Kidney glomerular epithelial cell (primary cell): ENCODE measurements at regions not wholly inside any gene's neighbourhood (a gene's known extent, or its start where the extent isn't known, plus 50 kb on each side); places are given as distances from the start of the nearest gene placed in this dataset.

ENCODE experiments used
- DNase-seq: peaks from one replicate; lab custom pipeline; 2025; lab: John Stamatoyannopoulos, UW

DNA sequence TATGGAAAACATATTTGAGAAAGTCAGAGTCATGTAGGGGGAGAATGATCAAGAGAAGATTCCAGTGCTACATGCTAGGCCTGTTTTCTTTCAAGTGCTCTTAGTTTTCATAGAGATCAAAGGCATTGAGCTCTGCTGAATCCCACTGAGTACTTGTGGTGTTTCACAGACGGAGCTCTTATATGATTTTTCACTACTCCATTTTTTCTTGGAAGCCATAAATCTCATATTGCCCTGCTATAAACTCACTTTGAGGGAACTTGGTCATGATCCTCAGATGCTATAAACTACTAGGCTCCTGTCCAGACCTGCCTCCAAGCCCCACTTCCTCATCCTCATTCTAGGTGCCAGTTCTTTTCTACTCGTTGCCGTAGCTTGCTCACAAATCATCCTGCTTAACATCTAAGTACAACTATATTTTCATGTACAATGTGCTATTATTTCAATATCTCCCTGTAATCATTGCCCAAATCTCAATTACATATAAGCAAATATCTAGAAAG, 180.8 kb upstream of the CCDC179 start:
- DNase-seq = no peak

DNA sequence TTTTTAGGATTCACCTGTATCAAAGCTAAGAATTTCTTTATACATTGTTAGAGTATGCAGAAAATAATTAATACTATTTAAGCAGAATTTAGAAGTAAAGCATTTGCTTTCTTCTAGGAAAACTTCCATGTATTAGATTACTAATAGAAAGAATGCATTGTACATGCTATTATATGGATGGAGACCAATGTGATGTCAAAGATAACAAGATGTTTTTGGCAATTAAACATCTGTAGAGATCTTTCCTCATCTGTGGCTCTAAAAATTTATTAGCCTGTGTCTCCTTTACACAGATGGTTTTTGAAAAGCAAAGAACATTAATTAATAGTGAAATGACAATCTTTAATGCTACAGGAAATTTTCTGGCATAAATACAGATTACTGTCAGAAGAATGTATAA, 198.4 kb upstream of the CCDC179 start:
- no peak for DNase-seq

DNA sequence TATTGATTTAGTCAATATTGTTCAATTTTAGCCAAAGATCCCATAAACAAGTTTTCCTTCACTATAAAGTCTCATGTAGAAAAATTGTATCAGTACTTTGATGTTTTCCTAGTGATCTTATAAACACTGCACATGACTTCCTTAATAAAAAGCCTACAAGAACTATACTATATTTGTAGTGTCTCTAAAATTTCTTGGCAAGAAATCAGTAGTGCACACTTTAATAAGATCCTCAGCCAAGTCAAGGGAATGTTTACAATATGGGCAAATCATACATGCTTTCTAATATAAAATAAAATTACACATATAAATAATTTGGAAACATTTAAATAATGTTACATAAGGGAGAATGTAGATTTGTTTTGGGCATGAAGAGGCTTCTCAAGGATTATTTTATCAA, 203.0 kb upstream of the CCDC179 start:
- DNase-seq = no peak

DNA sequence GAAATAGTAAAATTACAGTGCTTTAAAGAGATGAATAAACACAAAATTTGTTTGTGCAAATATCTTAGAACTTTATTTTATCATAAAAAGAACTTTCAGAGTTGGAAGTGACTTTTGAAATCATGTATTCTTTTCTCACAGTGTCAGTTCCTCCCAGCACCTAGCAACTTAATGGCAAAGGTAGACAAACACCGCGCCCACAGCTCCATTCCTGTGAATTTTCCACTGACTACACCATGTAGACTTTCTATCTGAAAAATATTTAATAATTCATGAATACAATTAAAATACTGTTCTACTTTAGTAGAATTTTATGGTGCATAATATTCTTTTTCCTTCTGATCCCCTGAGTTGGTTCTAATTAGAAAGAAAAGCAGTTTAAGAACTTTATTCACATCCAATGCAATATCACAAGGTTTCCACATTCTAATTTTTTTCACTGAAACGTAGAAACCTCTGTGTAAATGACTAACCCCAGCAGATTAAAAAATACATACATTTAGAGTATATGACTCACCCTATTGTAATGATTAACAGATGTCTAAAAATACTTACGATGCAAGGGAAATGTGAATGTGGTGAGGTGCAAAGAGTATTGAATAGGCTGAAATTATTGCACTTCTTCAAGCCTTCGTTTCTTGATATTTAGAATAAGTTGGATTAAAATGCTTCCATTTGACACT, 218.2 kb upstream of the CCDC179 start:
- no peak for DNase-seq

DNA sequence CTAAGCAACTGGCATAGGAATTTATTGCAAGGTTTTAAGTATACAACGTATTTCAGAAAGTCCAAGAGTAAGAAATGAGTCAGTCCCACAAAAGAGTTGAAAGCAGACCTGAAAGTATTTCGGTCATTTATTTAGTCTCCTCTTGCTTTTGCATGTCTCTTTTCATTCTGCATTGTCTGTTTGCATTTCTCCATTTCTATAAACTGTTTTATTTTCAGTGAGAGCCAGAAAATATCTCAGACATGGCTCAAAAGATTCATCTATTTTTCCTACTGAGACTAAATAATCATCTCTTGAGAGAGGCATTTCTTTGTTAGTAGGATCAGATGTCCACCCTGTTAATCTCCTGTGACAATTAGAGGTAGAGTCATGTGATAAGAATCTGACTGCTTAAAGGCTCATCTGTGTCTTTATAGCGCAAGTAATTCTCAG, 219.1 kb upstream of the CCDC179 start:
- DNase-seq = no peak

DNA sequence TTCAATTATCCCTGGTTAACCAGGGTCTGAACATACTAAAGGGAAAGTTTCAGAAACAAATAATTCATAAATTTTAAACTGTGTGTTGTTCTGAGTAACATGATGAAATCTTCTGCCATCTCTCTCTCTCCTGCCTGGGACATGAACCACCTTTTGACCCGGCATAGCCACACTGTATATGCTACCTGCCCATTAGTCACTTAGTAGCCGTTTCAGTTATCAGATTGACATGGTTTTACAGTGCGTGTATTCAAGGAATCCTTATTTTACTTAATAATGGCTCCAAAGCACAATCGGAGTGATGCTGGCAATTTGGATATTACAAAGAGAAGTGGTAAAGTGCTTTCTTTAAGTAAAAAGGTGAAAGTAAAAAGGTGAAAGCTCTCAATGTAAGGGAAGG, 227.1 kb upstream of the CCDC179 start:
- no peak for DNase-seq

DNA sequence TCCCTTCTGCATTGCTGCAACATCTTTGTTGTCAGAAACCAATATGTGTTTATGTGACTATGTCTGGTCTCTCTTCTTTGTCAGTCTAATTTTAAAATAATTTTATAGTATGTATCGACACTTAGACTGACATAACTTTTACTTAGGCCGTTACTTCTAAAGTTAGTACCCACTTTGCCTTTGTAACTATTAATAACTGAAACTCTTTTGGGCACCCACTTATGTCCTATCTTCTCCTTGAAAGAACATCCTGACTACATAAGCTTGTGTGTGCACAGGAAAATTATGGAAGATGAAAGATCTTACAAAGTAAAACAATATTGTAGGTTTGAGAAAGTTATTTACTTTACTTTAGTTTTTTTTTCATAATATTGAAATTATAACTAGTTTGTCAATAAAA, 230.4 kb upstream of the CCDC179 start:
- no peak for DNase-seq

DNA sequence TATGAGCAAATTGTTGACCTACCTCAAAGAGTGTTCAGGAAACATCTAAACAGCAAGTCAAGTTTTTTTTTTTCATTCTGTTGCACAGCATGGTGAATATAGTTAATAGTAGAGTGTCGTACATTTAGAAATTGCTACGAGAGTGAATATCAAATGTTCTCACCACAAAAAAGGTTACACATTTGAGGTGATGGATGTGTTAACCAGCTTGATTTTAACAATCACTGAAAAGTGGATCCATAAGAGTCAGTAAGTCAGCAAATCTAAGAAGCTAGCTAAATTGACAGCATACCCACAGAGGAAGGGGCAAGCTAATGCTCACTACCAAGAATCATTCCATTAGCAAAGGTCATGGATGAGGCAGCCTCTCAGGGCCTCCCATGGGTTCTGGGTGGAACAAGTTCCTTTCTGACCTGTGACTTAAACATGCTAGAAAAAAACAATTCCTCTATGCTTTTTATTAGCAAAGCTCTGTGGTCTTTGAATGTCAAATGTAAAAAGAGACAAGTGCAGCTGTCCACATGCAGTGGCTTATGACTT, 235.4 kb upstream of the CCDC179 start:
- DNase-seq = no peak

DNA sequence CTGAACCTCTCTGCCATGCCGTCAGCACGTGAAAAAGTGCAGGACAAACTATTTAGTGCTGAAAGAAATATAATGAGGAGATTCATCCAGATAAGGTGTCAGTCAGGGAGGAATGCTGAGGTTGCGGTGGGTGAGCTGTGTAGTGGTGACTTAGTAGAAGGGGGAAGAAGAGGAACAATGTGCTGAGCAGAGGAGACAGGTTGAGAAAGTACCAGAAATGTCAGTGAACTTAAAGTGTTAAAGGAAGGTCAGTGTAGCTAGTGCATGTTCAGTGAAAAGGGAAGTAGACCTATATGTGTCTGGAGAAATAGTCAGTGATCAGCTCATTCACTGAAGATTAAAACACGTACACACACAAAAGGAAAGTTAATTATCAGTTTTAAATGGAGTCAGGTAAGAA, 237.6 kb upstream of the CCDC179 start:
- no peak for DNase-seq

DNA sequence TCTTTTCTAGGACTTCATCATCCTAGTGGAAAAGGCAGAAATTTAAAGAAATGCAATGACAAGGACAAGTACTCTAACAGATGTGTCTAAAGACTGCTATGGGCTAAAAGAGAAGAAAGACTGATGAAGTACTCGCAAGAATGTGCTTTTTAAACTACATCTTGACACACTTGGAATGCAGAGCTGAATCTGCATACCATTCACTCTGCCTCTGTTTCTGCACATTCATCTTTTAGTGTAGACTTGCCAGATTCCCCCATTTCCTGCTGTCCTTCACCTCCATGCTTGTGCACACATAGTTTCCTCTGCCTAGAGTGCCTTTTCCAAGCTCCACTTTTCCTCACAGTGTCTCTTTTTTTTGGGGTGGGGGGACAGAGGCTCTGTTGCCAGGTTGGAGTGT, 239.0 kb upstream of the CCDC179 start:
- DNase-seq = no peak

DNA sequence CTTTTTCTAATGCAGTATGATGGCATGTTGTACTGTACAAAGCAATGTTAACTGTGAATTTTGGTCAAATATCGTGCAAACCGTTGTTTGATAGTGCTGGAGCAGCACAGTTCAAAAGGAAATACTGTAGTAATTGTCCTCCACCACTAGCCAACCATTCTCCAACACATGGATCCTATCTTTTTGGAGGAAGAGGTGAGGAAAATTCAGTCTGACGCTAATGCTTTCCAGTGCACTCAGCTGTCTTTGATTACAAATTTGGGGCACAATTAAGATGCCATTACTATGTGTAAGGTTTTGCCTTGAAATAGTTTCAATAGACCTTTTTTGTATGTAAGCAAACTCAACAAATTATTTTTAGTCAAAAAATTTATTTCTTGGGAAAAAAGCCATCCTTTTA, 240.5 kb upstream of the CCDC179 start:
- DNase-seq = no peak

DNA sequence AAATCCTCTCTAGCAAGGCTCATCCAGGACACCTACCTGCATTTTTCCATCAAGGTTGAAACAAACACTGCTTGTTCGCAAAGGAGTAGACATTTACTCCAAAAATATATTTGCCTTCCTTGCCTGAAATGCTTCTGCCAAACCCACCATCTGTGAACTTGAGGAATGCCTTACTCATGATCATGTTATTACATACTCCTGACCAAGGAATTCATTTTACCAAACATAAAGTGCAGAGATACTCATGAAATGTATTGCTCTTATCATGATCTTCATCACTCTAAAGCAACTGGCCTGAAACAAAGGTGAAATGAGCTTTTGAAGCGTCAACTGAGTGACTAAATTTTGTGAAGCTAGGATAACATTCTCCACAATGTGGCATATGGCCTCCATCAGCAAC, 243.1 kb upstream of the CCDC179 start:
- DNase-seq = no peak

DNA sequence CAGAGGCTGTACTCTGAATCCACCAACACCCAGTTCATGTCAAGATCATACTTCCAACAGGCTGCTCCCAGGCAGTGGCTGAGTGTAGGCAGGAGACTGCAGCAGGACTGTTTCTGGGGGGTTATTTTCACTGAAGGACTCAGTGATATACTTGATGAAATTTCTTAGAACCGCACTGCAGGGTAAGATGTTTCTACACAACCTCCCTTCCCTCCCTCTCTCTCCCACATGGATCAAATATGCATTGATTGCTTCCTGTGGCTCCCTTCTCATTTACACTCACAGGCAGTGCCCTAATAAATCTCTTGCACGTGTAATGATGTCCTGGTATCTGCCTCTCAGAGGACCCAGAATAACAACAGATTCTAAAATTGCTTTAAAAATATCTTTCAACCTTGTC, 251.3 kb upstream of the CCDC179 start:
- DNase-seq = no peak

DNA sequence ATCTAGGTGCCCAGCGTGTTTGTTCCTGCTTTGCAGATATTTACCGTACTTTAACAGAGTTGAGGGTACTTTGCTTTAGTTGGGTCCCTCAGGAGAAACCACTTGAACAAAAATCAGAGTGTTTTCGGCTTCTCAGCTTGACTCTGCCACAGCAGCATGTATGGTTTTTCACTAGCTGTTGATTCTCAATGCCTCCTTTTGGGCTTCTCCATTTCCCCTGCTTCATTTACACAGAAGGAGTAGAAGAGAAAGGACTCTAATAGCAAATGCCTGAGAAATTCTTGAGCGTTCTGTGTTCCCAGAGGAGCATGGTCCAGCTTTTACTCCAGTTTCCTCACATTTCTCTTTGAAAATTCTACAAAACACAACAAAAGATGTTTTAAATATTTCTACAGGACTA, 252.1 kb upstream of the CCDC179 start:
- no peak for DNase-seq

DNA sequence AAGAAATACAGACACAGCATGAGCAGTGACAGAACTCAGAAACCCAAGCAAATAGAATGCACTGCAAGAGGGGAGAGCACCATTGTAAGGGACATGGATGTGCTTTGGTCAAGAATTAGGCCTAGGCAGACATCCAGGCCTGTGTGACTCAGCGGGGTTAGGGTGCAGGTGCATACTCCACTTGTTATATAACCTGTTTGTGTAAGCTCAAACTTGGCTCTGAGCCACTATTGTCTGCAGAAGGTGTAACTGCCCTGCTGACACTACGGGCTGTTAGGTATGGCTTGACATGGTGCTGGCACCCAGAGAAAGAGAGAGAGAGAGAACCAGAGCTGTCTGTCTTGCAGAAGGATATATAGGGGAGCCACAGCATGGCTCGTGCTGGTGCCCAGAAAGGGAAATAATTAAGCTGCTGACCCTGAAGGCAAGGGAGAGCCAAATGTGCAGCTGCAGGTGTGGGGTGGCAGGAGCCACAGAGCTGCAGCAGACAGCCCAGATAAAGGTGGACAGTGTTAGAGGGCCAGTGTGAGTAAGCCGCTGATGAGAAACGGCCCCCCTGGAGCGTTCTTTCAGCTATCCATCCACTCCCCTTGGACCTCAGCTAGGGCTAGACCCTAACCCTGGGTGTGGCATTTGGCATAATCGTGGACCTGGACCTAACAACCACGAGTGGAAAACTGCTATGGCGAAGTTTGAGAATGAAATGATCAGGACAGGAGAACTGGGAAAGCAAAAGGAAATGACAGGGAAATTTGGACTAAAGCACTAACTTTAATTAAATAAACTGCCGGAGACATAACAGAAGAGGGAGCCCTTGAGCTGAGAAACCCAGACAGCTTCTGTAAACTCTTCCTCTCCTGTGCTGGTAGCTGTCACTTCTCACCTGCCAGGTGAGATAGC, 253.0 kb upstream of the CCDC179 start:
- peak; percentile 63 for DNase-seq

DNA sequence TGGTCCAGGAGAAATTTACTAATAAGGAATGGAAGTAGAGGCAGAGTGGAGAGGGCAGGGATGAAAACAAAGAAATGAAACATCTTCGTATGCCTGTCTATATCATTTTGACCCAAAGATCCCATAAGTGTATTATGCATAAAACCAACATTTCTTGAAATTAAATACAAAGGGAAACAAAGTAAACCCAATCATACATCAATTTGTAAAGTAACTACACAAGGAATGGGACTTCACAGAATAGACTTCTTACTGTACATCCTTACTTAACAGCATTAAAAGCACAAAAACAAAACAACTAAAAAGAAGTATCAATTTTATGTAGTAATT, 253.6 kb upstream of the CCDC179 start:
- DNase-seq = no peak

DNA sequence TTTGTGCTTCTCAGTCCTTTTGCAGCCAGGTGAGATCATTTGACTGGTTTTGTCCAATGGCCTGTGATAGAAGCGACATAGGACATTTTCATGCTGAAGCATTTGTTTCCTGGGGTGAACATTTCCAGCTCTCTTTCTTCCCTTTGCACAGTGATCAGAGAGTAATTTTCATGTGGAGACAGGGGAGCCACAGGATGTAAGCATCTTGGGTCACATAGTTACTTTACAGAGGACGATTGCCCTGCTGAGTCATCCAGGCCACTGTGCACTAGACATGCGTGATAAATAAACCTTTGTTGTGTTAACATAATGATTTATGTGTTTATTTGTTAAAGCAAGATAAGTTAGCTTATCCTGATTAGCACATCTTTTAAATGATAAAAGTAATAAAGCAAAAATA, 263.5 kb upstream of the CCDC179 start:
- peak; percentile 17 for DNase-seq

DNA sequence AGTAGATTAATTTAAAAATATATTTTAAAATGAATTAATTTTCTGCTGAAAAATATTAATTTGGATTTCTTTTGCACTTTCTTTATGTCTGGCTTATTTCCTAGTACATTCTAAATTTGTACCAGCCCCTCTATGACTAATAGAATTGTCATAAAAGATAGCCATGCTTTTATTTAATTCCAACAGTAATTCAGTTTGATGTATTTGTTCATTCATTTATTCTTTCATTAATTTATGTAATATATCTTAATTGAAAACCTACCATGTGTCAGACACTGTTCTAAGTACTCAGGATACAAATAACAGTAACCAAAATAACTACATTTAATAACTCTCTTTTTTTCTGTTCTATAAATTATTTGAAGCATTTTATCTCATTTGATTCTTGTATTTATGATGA, 264.0 kb upstream of the CCDC179 start:
- DNase-seq = no peak

DNA sequence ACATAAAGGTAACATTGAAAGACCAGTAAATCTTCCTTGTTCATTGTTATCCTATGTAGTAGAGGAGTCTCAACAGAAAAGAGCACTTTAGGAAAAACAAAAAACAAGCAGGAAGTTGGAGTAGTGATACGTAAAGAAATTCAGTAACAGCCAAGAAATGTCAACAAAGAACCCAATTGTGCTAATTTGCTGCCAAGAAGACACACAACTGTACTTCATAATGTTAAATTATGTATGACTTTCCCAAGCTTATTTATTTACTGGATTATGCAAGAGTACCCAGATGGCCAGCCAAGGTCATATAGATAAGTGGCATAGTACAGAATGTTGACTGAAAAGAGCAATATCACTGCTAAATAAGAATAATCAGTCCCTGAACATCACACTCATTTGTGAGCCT, 264.7 kb upstream of the CCDC179 start:
- DNase-seq = no peak

DNA sequence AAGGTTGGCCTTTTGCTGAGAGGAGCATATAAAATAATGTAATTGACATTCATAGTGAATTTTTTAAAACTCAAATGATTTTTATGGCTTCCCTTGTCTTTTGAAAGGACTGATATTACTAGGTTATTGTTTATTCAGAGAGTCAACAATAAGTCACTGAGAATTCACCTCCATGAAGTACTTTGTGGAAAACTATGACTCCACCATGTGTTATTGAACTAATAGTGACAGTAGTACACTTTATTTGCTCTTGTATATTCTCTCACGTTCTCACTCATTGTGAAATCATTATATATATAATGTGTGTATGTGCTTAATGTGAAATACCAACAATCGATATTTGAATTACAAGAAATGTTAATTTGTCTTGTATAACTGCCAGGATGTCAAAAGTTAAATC, 267.4 kb upstream of the CCDC179 start:
- no peak for DNase-seq

DNA sequence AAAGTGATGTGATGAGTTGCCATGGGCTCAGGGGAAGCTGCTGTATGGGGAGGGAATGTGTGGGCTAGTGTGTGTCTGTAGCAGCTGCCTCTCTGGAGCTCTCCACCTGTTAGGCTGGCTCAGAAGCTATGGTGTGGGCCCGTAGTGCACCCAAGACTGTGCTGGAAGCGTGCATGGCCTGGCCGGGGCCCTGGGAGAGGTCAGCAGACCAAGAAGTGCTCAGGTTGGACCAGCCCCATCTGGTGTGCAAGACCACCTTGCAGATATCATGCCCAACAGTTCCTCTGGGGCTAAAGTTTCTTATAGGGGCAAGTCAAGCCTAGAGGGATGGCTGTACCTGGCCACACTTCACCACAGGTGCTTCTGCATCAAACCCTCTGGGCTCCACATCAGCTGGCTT, 274.4 kb upstream of the CCDC179 start:
- DNase-seq = no peak

DNA sequence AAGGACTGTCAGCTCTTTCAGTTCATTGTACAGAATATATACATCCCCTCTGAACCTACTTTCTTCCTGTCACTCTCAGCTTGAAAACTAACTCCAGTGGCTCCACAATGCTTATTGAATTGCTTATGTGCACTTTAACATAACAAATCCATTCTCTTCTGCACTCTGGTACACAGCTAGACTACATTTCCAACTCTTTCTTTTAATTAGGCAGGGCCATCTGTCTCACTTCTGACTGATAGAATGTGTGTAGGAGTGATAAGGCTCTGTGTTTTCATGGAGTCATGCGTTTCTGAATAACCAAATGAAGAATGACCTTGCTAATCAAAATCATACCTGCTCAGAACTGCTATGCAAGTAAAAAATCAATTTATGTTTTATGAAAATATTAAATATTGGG, 278.5 kb upstream of the CCDC179 start:
- DNase-seq = peak; percentile 44

DNA sequence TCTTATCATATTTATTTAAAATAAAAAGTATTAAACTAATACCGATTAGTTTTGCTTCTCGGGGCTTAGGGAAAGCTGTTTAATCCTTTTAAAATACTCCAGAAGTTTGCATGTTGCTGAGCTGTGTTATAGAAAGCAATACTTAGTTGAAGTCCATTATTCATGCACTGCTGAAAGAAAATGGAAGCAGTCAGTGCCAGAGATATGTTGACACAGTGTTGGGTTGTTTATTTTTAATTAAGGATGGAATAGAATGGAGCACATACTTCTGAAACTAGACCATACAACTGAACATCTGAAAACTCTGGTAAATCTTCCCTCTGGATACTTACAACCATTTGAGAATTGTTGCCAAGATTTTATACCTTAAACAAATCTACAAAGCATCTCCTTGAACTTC, 282.7 kb upstream of the CCDC179 start:
- no peak for DNase-seq
